Tibial artery (tissue), 4 donors: ENCODE measurements at regions not wholly inside any gene's neighbourhood (a gene's known extent, or its start where the extent isn't known, plus 50 kb on each side); places are given as distances from the start of the nearest gene placed in this dataset.

Source experiments
- DNase-seq, 2 donors: peaks; one replicate each; pipeline ENCODE4 v3.0.0-alpha.2; 2019
- H3K27ac ChIP-seq, 2 donors: fragments of 200-600 bp; sonication (generic) in 1 of 2; 1 replicate in 1 of 2; 2 replicates in 1 of 2; pipeline ENCODE4 v1.5.1; 2018 to 2019; ENCODE audit warnings: mild to moderate bottlenecking in 1 of 2
- H3K27me3 ChIP-seq, 2 donors: fragments of 200-600 bp; sonication (generic) in 1 of 2; one replicate each; pipeline versions ENCODE4 v1.5.1 to v1.6.0; 2016 to 2019
- H3K36me3 ChIP-seq, 3 donors: fragments of 200-600 bp; sonication (generic) in 2 of 3; one replicate each; pipeline ENCODE4 v1.5.1; 2016 to 2019; ENCODE audit warnings: mild to moderate bottlenecking in 2 of 3
- H3K4me1 ChIP-seq, 4 donors: fragments of 200-600 bp; sonication (generic) in 2 of 4; 1 replicate in 3 of 4; 2 replicates in 1 of 4; pipeline ENCODE4 v1.5.1; 2016 to 2019
- H3K4me3 ChIP-seq, 2 donors: fragments of 200-600 bp; sonication (generic) in 1 of 2; 1 replicate in 1 of 2; 2 replicates in 1 of 2; pipeline ENCODE4 v1.5.1; 2018 to 2019; ENCODE audit warnings: mild to moderate bottlenecking in 2 of 2
- H3K9me3 ChIP-seq, 3 donors: fragments of 200-600 bp; sonication (generic) in 1 of 3; one replicate each; pipeline ENCODE4 v1.5.1; 2016 to 2019
- CTCF ChIP-seq, 2 experiments: fragments of 200-600 bp in 1 of 2; fragments of 450-650 bp in 1 of 2; IDR thresholded peaks; one replicate each; pipeline ENCODE4 v1.5.1; 2017 to 2019; ENCODE audit warnings: antibody characterized with exemption in 2 of 2, mild to moderate bottlenecking in 1 of 2, moderate library complexity in 1 of 2
- intact Hi-C: fragments of 100-400 bp; cut with DNase I; formaldehyde crosslinking; loops from one replicate; pipeline ENCODE4 v1.15.0; 2023; ENCODE audit warnings: low total_unique reads

DNA sequence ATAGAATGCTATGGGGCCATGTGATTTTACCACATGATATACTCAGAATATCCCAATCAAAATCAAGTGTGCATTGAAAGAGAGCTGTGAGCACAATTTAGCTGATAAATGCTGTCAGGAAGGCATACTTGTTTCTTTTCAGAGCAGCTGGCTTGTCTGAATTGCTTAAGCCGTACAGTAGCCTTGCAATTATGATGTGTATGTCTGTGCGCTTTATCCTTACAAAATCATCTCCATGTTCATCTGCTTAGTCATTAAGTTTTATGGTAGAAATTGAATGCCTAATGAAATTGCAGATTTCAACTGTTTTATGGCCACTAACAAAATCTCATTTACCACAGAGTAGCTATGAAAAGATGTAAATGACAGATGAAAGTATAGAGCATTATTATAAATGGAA is 346.0 kb upstream of the DLGAP1 start:
- no peaks in the 10 kb centered on the region for H3K27me3 ChIP-seq
- intact Hi-C loops, result no loop called here

DNA sequence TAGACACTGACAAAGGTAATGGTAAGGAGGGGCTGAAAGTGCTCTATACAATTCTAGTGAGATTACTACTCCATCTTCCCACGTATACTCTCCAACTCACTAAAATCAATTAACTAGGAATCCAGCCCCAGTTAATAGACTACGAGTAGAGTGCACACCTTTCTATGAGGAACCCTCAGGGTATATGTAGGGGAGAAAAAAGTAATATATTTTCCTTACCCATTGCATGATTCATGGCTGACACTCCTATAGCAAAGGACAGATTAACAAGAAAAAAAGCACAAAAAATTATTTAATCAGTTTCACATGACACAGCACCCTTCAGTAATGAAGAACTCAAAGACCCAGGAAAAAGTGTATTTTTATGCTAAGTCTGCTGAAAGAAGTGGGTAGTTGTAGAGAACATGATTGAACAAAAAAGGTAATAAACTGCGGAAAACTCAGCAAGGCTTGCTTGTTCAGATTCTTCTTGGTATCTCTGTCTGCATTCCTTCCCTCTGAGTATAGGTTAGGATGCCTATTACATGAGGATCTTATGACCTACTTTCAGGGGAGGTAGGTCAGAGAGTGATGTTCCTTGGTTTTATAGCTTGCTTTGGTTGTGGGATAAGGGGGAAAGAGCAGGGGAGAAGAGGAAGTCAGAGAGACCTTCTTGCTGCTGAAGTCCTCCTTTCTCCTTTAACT is 342.0 kb upstream of the DLGAP1 start:
- Histone ChIP-seq H3K4me3 (no peak overlapping the region), H3K4me1 (no peaks in the 10 kb centered on the region), H3K27ac (no peak overlapping the region), H3K27me3 (no peaks in the 10 kb centered on the region), H3K36me3 (no peaks in the 10 kb centered on the region), H3K9me3 (peaks cover 0 to 4% (median 0%) of the 10 kb centered on the region in 3 donors)
- TF ChIP-seq CTCF (IDR thresholded peaks at IDR 0.05), result no peak
- intact Hi-C loops, result no loop called here
- no peak for DNase-seq

More for the DNA sequence above, 346.0 kb upstream of the DLGAP1 start:
- Histone ChIP-seq H3K27ac (no peak overlapping the region), H3K36me3 (no peaks in the 10 kb centered on the region), H3K4me3 (no peak overlapping the region), H3K4me1 (peaks cover 0 to 6% (median 0%) of the 10 kb centered on the region in 4 donors), H3K9me3 (peaks cover 0 to 7% (median 4%) of the 10 kb centered on the region in 3 donors)
- no peak for DNase-seq
- no peak for TF ChIP-seq CTCF (IDR thresholded peaks at IDR 0.05)

DNA sequence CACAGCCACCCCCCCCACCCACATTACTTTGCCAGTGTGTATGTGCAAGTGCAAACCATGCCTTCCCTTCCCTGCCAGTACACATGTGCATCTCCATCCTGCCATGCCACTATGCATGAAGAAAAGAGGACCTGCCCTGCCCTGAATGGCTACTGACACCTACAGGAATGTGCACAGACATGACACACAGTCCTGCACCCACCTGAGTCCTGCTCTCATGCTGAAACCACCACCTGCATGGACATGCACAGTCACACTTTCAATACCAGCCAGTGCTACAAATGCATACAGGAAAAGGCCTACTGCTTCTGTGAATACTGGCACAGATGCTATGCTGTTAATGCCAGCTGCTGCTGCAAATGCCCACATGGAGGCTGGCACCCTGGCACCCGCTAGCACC is 334.4 kb upstream of the DLGAP1 start:
- Histone ChIP-seq H3K27ac (no peak overlapping the region), H3K4me1 (no peaks in the 10 kb centered on the region), H3K36me3 (no peaks in the 10 kb centered on the region), H3K27me3 (no peaks in the 10 kb centered on the region), H3K4me3 (no peak overlapping the region), H3K9me3 (peaks cover 0 to 7% (median 0%) of the 10 kb centered on the region in 3 donors)
- intact Hi-C loops, result no loop called here
- no peak for TF ChIP-seq CTCF (IDR thresholded peaks at IDR 0.05)
- DNase-seq, result no peak

DNA sequence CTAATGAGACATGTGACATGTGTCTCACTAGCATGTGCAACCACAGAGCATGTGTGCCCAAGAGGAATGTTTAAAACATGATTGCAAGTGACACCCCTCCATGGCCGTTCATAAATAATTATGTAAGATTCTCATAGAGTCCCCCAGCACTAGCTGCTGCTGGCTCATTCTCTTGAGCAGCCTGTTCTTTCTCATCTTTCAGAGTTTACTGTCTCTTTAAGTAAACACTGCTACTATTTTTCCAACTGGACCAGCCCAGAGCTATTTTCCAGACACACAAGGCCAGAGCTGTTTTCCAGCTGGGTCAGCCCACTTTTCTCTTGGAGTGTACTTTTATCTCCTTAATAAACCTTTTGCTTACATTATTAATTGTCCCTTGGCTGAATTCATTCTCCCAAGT is 326.8 kb upstream of the DLGAP1 start:
- peaks cover 0 to 5% (median 0%) of the 10 kb centered on the region in 3 donors for H3K9me3 ChIP-seq

DNA sequence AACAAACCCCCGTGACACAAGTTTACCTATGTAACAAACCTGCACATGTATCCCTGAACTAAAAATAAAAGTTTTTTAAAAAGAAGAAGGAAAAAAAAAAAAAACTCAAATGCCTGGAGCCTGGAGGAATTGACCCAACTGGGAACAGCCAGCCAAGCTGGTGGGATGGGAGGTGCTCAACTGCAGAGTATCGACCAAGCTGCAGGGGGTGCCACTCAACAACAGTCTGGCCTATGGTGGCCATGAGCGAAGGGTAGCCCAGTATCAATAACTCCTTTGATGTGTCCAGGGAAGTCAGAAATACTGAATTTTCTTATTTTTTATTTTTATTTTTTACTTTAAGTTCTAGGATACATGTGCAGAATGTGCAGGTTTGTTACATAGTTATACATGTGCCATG is 310.3 kb upstream of the DLGAP1 start:
- no peaks in the 10 kb centered on the region for H3K9me3 ChIP-seq
- H3K27me3 ChIP-seq, result no peaks in the 10 kb centered on the region
- DNase-seq, result no peak
- no peaks in the 10 kb centered on the region for H3K4me1 ChIP-seq
- TF ChIP-seq CTCF (IDR thresholded peaks at IDR 0.05), result no peak
- intact Hi-C loops, result no loop called here
- H3K36me3 ChIP-seq, result no peaks in the 10 kb centered on the region
- H3K27ac ChIP-seq, result no peak overlapping the region
- no peak overlapping the region for H3K4me3 ChIP-seq

More for the DNA sequence above, 326.8 kb upstream of the DLGAP1 start:
- TF ChIP-seq CTCF (IDR thresholded peaks at IDR 0.05), result no peak
- H3K27ac ChIP-seq, result no peak overlapping the region
- no peak for DNase-seq
- no peaks in the 10 kb centered on the region for H3K4me1 ChIP-seq
- H3K27me3 ChIP-seq, result no peaks in the 10 kb centered on the region
- no peaks in the 10 kb centered on the region for H3K36me3 ChIP-seq
- no peak overlapping the region for H3K4me3 ChIP-seq
- intact Hi-C loops, result no loop called here
